Activated naive CD4-positive, alpha-beta T cell treated with anti-CD3 and anti-CD28 coated beads, Interleukin-2, amount 50 U/mL, for 72 hours (primary cell): ENCODE measurements at regions not wholly inside any gene's neighbourhood (a gene's known extent, or its start where the extent isn't known, plus 50 kb on each side); places are given as distances from the start of the nearest gene placed in this dataset.
"Not testable (repeated sequence)": the region's sequence is repeated elsewhere in the genome, so short reads cannot be mapped to it uniquely, and the experiment has no call there.

Experiments used
- ATAC-seq, 2 donors: fragments of 150-1000 bp; cut with Tn5 transposase; 2 replicates each; pipeline ENCODE4 v1.10.0; 2021; ENCODE audit warnings: mild to moderate bottlenecking in 2 of 2, moderate library complexity in 2 of 2
- DNase-seq, 2 donors: peaks; one replicate each; pipeline ENCODE4 v3.0.0; 2021 to 2022; ENCODE audit warnings: low spot score in 2 of 2
- H3K27ac Mint-ChIP-seq, 2 donors: one replicate each; pipeline ENCODE4 v1.8.0; 2022; ENCODE audit warnings: mild to moderate bottlenecking in 2 of 2, mixed read lengths in 2 of 2
- H3K36me3 Mint-ChIP-seq, 2 donors: one replicate each; pipeline ENCODE4 v1.8.0; 2022; ENCODE audit warnings: mixed read lengths in 2 of 2
- H3K9me3 Mint-ChIP-seq, 2 donors: one replicate each; pipeline ENCODE4 v1.8.0; 2022; ENCODE audit warnings: mixed read lengths in 2 of 2

DNA sequence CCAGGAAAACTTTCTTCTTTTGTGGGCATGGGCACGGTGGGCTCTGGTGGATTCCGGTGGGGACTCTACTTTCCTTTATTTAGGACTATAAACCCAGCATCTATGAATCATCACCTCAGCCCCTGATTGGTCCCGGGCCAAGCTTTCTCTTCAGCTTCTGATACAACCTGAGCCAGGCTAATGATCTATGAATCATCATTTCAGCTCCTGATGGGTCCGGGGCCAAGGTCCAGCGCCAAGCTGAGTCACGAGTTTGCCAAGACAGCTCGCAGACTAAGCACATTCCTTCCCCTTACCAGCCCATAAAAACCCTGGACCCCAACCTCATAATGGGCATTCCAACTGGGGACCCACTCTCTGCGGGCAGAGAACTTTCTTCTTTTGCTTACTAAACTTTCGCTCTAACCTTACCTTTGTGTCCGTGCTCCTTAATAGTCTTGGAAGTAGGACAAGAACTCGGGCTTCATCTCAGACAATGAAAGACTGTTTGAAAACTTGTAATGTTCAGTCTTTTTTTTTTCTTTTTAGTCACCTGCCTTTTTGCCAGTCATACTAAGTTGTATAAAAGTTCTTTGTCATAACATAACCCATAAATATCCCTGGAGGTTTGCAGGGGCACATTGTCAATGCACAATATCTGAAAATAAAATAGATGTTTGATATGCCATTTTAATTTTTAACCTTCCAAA, 904.9 kb upstream of the EPHA5 start:
- peaks cover 6 to 7% of the 10 kb centered on the region in 2 donors for H3K9me3 Mint-ChIP-seq
- no peak overlapping the region for H3K27ac Mint-ChIP-seq
- DNase-seq (no peak), ATAC-seq (no peak)
- H3K36me3 Mint-ChIP-seq: no peaks in the 10 kb centered on the region

DNA sequence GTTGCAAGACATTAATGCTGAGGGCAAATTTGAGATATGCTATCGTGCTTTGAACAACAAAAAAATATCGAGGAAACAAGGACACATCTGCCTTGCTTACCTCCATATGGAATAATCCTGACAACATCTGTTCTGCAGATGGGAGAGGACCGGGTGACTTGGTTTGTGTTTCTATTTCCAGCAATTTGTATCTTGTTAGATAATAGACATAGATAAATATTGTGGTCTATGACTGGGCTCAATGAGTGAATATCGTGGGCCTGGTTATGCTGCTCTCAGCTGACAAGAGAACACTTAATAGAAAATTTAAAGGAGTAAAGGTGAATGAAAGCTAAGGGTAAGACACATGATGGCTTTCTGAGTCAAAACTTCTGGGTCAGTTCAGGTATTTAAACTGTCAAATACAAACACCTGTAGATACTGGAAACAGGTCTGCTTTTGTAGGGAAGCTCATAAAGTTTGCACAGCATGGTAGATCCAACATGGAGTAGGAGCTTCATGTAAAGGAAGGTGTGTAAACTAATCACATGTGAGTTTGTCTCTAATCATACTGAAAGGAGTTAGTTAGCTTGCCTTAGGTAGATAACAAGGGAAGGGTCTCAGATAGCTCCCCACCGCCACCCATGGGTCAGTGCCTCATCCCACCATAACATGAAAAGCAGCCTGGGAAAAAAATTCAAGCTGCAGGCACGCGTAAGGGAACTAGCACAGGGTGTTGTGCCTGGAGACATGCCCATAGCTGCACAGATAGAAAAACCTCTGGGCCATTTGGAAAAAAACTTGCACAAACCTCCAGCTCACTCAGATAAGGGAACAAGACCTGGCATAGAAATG, 904.1 kb upstream of the EPHA5 start:
- no peaks in the 10 kb centered on the region for H3K36me3 Mint-ChIP-seq
- H3K27ac Mint-ChIP-seq: no peak overlapping the region
- peaks cover 6 to 8% of the 10 kb centered on the region in 2 donors for H3K9me3 Mint-ChIP-seq
- ATAC-seq (no peak), DNase-seq (no peak)

DNA sequence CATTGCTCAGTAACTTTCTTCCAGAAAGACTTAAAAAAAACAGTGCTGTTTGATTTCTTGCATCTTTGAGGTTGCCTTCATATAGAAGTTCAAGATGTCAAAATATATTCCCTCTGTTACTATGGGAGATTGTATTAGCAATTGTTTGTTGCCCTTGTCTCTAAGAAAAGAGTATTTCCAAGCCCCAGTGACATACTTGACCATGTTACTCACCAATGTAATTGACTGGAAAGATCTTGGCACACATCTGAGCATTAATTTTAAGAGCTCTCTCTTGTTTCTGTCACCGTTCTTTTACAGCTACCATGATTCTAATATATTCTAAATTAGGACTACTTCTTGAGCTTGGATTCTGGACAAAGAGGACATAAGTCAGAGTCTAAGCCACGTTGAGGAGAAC, 902.7 kb upstream of the EPHA5 start:
- H3K36me3 Mint-ChIP-seq: no peaks in the 10 kb centered on the region
- ATAC-seq: no peak
- no peak overlapping the region for H3K27ac Mint-ChIP-seq
- DNase-seq: no peak
- H3K9me3 Mint-ChIP-seq: peaks cover 6 to 11% of the 10 kb centered on the region in 2 donors

DNA sequence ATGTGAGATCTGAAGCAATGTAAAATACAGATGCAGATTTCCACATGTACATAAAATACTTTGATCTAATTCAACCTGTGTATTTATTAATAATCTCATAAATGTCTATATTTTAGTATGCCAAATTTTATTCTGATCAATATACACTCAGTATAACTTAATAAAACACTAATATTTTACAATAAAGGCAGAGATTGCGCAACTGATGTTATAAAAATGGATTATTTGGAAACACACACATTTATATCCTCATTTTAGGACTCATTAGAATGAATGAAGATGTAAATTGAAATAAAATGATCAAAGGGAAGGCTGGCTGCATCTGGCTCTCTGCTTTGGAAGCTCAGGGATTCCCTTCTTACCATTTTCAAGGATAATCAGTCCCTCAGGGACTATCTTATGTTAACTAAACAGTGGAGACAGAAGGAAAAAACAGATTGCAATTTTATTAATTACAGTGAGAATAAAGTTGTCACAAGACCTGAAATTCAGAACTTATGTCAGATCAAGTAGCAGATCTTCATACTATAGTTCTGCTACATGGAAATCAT, 900.9 kb upstream of the EPHA5 start:
- Mint-ChIP-seq H3K36me3 (no peaks in the 10 kb centered on the region), H3K27ac (no peak overlapping the region), H3K9me3 (peaks cover 6 to 11% of the 10 kb centered on the region in 2 donors)
- DNase-seq (no peak), ATAC-seq (no peak)

DNA sequence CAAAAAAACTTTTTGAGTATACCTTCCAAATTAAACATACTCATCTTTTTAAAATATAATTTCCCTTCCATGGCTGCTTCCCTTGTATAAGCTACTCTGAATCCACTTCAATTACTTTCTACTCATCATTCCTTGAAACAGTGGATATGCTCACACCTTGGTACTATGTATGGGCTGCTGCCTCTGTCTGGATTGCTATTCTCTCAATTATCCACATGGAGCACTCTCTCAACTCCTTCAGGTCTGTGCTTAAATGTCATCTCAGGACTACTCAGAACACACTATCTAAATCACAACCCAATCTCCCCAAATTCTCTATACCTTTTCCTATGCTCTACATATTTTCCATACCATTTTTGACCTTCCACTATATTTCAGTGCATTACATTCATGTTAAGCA, 898.9 kb upstream of the EPHA5 start:
- peaks cover 0 to 15% of the 10 kb centered on the region in 2 donors for H3K9me3 Mint-ChIP-seq
- ATAC-seq (no peak), DNase-seq (no peak)
- no peaks in the 10 kb centered on the region for H3K36me3 Mint-ChIP-seq
- no peak overlapping the region for H3K27ac Mint-ChIP-seq

DNA sequence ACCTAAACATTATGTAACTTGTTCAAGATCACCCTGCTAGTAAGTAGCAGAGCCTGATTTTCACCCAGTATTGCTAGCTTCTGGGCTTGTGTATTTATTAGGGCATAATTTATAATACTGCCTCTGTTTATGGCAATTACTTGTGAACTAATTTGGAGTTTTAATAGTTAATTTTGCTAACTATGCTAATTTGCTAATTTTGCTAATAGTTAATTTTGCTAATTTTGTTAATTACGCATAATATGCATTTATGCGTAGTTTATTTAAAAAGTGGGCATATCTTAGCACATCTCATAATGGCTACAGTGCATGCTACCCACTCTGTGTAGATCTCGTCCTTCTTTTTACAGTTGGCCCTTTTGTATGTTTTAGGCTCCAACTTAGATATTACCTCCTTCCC, 898.1 kb upstream of the EPHA5 start:
- no peak for ATAC-seq
- peaks cover 0 to 15% of the 10 kb centered on the region in 2 donors for H3K9me3 Mint-ChIP-seq

DNA sequence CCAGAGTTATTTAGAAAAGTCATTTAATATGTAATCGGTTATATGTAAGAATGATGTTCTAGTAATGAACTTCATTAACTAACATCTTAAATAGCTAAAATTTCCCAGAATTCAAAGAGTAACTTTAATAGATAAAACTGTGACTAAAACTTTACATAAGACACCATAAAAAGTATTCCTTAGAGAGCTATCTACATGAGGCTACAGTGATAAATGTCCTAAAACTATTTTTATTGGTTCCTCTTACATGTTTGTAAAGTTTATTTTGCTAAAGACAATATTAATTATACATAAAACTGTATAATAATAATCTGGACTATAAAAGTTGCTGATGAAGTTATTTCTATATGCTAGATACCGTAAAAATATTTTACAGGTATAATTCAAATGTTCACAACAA, 897.7 kb upstream of the EPHA5 start:
- DNase-seq (no peak), ATAC-seq (no peak)
- Mint-ChIP-seq H3K36me3 (no peaks in the 10 kb centered on the region), H3K9me3 (peaks cover 0 to 15% of the 10 kb centered on the region in 2 donors), H3K27ac (no peak overlapping the region)

More for the DNA sequence above, 898.1 kb upstream of the EPHA5 start:
- Mint-ChIP-seq H3K27ac (no peak overlapping the region), H3K36me3 (no peaks in the 10 kb centered on the region)
- DNase-seq: no peak

DNA sequence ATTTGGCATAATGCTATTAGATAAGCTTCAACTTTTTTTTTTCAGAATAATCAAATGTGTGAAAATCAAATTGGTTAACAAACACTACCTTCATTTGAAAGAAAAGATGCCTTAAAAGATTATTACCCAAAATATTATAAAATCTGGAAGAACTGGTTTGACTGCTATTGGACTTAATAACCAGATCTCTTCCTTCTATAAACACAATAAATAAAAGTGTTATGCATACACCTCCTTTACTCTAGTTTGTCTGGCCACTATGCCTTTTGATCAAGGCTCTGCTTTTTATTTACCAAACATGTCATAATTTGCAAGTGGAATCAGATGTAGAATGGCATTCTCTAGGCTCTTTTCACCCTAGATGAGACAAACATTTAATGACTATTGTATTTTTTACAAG, 897.3 kb upstream of the EPHA5 start:
- peaks cover 0 to 15% of the 10 kb centered on the region in 2 donors for H3K9me3 Mint-ChIP-seq
- DNase-seq (no peak), ATAC-seq (no peak)
- no peak overlapping the region for H3K27ac Mint-ChIP-seq
- H3K36me3 Mint-ChIP-seq: no peaks in the 10 kb centered on the region

DNA sequence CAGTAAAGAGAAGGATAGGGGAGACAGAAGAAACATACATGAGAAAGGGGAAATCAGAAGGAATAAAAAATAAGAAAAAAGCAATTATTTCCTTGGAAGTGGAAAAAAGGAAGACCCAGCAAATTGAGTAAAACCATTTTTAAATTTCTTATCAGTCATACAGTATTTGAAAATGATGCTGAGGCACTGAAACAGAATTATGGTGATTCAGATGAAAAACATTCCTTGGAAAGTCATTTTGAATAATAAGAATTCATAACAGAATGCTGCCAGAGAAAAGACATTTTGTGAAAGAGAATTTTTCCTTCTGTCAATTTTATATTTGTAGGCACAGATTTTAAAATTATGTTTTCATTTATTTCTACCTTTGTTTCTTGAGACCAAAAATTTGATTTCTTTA, 895.5 kb upstream of the EPHA5 start:
- DNase-seq: no peak
- H3K27ac Mint-ChIP-seq: no peak overlapping the region
- no peaks in the 10 kb centered on the region for H3K36me3 Mint-ChIP-seq
- no peak for ATAC-seq
- H3K9me3 Mint-ChIP-seq: peaks cover 0 to 15% of the 10 kb centered on the region in 2 donors

DNA sequence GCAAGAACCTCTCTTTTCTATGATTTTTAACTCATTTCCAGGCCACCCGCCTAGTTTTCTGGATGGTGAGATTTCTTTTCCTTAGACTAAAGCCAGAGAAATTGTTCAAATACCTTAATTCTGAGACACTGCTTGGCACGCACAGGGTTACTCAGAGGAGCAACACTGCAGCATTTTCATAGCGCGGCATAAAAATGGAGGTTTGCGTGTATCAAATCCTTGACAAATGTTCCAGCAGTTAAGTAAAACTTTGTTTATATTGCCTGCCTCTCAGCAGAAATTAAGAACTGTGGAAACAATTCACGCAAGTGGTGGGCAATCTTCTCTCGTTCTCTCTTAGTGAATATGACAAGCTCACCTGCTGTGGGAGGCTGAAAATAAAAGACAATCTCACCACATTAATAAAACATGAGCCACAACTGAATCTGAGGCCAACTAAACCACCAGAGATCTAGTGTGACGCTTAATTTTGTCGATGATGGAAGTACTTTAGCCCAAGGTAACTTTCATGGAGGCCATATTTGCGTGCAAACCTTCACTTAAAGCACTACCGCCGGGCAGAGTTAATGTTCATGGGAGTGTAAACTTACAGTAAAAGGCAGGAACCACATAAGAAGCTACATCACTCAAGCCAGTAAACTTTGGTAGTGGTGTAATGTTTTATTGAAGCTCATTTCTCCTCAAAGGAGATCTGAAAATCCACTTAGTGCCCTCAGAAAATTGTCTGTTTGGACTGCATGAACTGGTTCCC, 894.8 kb upstream of the EPHA5 start:
- no peak overlapping the region for H3K27ac Mint-ChIP-seq
- ATAC-seq: no peak

DNA sequence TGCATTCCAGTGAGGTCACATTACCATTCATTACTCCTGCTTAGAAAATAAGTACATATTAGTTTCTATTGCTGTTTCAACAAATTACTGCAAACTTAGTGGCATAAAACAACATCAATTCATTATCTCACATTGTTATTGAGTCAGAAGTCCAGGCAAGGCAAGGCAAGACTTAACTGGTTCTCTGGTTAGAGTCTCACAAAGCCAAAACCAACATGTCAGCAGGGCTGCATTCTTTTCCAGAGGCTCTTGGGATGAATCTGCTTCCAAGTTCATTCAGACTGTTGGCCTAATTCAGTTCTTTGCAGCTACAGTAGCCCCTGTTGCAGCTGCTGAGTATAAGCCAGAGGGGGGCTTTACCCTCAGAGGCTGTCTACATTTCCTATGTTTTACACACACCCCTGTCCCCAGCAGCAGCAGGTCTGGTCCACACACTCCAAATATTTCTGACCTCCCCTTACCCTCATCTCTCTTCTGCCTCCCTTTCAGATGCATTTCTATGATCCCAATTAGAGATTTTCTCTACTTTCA, 892.1 kb upstream of the EPHA5 start:
- ATAC-seq (no peak), DNase-seq (no peak)
- H3K9me3 Mint-ChIP-seq: peaks cover 0 to 4% of the 10 kb centered on the region in 2 donors
- H3K36me3 Mint-ChIP-seq: no peaks in the 10 kb centered on the region
- H3K27ac Mint-ChIP-seq: peak overlapping the region in 1 of 2 donors; percentile 44

More for the DNA sequence above, 894.8 kb upstream of the EPHA5 start:
- Mint-ChIP-seq H3K9me3 (peaks cover 0 to 8% of the 10 kb centered on the region in 2 donors), H3K36me3 (no peaks in the 10 kb centered on the region)
- no peak for DNase-seq

DNA sequence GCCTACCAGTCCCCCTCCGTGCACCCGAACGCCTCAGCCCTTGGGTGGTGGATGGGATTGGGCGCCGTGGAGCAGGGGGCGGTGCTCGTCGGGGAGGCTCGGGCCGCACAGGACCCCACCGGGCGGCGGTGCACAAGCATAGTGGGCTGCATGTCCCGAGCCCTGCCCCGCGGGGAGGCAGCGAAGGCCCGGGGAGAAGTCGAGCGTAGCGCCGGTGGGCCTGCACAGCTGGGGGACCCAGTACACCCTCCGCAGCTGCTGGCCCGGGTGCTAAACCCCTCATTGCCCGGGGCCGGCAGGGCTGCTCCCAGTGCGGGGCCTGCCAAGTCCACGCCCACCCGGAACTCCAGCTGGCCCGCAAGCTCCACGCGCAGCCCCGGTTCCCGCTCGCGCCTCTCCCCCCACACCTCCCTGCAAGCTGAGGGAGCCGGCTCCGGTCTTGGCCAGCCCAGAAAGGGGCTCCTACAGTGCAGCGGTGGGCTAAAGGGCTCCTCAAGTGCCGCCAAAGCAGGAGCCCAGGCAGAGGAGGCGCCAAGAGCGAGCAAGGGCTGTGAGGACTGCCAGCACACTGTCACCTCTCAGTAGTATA, 891.3 kb upstream of the EPHA5 start:
- H3K27ac Mint-ChIP-seq, H3K36me3 Mint-ChIP-seq, H3K9me3 Mint-ChIP-seq, ATAC-seq, DNase-seq: not testable (repeated sequence)

DNA sequence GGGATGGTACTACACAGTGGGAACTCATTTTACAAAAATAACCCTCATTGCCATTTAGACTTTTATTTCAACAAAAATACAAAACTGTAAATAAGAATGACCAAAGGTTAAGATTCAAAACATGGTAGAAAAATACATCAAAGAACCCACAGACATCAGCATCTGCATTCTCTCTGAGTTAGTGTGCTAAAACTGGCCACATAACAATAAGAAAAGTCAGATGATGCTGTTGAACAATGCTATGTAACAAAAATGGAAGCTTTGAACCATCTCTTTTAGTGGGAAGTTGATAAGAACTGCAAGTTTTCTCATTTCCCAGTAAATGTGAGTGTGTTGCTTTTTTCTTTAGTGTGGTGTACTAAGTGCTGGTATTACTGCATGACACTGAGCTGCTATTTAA, 888.4 kb upstream of the EPHA5 start:
- no peaks in the 10 kb centered on the region for H3K36me3 Mint-ChIP-seq
- ATAC-seq (no peak), DNase-seq (no peak)
- peaks cover 3 to 4% of the 10 kb centered on the region in 2 donors for H3K9me3 Mint-ChIP-seq
- H3K27ac Mint-ChIP-seq: no peak overlapping the region

DNA sequence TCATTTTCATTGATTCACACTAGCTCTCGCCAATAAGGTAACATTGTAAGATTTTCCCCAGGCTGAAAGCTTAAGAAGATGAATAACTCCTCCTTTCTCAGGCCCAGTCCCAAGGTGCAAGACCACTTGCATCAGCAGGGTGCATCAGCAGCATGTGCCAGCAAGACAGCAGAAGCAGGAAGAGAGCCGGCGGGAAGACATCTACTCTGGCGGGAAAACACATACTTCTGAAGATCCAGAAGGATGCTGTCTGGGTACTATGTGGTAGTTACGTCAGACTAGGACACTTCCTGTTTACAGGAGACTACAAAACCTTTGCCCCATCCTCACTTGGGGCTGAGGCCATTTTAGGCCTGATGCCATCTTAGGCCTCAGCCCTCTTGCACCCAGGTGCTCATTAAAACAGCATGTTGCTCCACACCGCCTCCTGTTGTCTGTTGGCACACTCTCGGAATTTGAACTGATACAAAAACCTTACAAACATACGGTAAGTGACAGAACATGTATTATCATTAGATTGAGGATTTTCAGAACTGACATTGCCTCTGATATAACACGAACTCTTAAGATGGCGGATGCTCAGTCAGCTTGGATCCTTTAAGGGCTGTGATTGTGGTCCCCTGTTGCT, 886.5 kb upstream of the EPHA5 start:
- Mint-ChIP-seq H3K27ac (no peak overlapping the region), H3K9me3 (peaks cover 8 to 9% of the 10 kb centered on the region in 2 donors), H3K36me3 (no peaks in the 10 kb centered on the region)
- ATAC-seq (no peak), DNase-seq (no peak)

DNA sequence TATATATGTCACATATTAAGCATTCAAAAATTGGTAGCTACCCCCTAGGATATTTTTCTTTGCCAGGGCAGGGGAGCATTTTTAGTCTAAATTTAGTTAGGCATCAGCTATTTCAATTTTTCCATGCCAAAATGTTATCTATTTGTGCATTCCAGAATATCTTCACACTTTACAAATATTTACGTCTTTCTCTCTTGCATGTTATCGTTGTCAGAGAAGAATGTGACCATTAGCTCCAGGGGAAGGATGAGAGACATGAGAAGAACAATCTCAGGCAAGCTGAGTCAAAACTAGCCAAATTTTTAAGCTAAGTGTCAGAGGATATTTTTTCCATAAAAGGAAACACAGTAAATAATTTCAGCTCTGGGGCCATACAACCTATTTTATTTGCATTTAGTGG, 885.0 kb upstream of the EPHA5 start:
- H3K36me3 Mint-ChIP-seq: no peaks in the 10 kb centered on the region
- H3K27ac Mint-ChIP-seq: no peak overlapping the region
- H3K9me3 Mint-ChIP-seq: peaks cover 8 to 9% of the 10 kb centered on the region in 2 donors
- DNase-seq: no peak
- no peak for ATAC-seq

DNA sequence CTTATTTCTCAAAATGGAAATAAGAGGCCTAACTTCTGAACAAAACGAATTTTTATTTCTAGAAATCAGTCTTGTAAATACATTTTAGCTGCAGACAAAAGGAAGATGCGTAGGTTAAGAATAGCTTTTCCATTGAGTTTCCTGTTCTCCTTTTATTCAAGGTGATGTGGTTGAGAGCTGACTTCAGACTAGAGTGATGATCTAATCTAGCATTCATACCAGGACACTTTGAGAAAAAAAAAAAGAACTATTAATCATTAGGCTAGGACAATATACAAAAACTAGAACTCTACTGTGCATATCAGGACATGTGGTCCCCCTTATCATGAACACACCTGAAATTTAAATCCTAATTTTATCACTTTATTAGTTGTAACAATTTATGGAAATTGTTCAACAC, 884.5 kb upstream of the EPHA5 start:
- DNase-seq (no peak), ATAC-seq (no peak)
- Mint-ChIP-seq H3K27ac (no peak overlapping the region), H3K9me3 (peaks cover 8 to 9% of the 10 kb centered on the region in 2 donors), H3K36me3 (no peaks in the 10 kb centered on the region)
